ENCODE measurements at regions not wholly inside any gene's neighbourhood (a gene's known extent, or its start where the extent isn't known, plus 50 kb on each side); places are given as distances from the start of the nearest gene placed in this dataset.

DNA sequence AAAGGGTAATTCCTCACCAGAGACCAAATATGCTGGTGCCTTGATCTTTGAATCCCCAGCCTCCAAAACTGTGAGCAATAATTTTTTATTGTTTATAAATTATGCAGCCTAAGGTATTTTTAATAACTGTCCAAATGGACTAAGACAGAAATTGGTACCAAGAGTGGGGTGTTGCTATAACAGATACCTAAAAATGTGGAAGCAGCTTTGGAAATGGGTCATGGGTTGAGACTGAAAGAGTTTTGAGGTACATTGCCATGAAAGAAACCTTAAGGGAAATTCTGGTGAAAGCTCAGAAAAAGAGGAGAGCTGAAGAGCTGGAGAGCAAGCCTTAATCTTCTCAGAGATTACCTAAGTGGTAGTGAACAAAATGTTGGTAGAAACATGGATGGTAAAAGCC is 378.2 kb downstream of the NXPE2 start:
- Mint-ChIP-seq H3K4me1 (ENCODE audit: low read depth) (no peaks in the 10 kb centered on the region), H3K9me3 (ENCODE audit: low read depth) (peaks cover 19% of the 10 kb centered on the region), H3K4me3 (ENCODE audit: unreplicated experiment) (no peak overlapping the region), H3K27me3 (ENCODE audit: low read depth) (peaks cover 18% of the 10 kb centered on the region), H3K27ac (ENCODE audit: unreplicated experiment) (no peak overlapping the region), H3K36me3 (ENCODE audit: low read depth) (peaks cover 4% of the 10 kb centered on the region)
- TF ChIP-seq, protein P1, sequence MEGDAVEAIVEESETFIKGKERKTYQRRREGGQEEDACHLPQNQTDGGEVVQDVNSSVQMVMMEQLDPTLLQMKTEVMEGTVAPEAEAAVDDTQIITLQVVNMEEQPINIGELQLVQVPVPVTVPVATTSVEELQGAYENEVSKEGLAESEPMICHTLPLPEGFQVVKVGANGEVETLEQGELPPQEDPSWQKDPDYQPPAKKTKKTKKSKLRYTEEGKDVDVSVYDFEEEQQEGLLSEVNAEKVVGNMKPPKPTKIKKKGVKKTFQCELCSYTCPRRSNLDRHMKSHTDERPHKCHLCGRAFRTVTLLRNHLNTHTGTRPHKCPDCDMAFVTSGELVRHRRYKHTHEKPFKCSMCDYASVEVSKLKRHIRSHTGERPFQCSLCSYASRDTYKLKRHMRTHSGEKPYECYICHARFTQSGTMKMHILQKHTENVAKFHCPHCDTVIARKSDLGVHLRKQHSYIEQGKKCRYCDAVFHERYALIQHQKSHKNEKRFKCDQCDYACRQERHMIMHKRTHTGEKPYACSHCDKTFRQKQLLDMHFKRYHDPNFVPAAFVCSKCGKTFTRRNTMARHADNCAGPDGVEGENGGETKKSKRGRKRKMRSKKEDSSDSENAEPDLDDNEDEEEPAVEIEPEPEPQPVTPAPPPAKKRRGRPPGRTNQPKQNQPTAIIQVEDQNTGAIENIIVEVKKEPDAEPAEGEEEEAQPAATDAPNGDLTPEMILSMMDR (IDR thresholded peaks at IDR 0.05) = no peak
- DNase-seq (ENCODE audit: low spot score) = no peak

DNA sequence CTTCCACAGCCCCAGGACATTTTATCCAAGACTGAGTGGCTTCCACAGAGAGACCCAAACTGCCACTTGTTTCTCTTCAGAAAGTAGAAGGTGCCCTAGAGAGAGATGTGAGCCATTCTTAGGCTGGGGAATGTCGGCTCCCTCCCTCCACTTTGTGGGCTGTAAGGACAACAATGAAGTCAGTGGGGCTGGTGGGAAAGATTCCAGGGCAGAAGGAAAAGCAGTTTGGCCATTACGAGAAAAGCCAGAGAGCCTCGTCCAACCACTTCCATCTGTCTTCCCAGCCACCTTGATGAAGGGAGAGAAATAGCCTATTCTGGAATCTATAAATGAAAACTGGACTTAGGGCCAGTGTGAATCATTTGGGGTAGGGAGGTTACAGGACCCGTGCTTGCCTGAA is 382.5 kb downstream of the NXPE2 start:
- H3K4me1 Mint-ChIP-seq (ENCODE audit: low read depth) = no peaks in the 10 kb centered on the region
- no peak overlapping the region for H3K27ac Mint-ChIP-seq (ENCODE audit: unreplicated experiment)
- H3K9me3 Mint-ChIP-seq (ENCODE audit: low read depth) = peaks cover 21% of the 10 kb centered on the region
- peaks cover 4% of the 10 kb centered on the region for H3K36me3 Mint-ChIP-seq (ENCODE audit: low read depth)
- H3K4me3 Mint-ChIP-seq (ENCODE audit: unreplicated experiment) = no peak overlapping the region
- TF ChIP-seq, protein P1 (IDR thresholded peaks at IDR 0.05) = no peak
- DNase-seq (ENCODE audit: low spot score) = no peak
- peaks cover 27% of the 10 kb centered on the region for H3K27me3 Mint-ChIP-seq (ENCODE audit: low read depth)

DNA sequence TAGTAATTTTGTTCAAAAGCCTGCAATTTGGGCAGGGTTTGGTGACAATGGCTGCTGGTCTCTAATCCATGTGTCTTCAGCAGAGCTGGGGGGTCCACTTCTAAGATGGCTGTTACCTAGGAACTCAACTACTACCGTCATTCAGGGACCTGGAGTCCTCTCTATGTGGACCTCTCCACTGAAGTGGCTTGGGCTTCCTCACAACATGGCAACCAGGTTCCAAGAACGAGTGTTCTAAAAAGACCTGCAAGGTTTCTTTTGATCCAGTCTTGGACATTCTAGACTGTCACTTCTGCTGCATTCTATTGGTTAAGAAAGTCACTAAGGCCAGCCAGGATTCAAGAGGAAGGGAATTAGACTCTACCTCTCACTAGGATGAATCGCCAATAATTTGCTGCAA is 387.0 kb downstream of the NXPE2 start:
- Mint-ChIP-seq H3K27me3 (ENCODE audit: low read depth) (peaks cover 23% of the 10 kb centered on the region), H3K4me1 (ENCODE audit: low read depth) (no peaks in the 10 kb centered on the region), H3K4me3 (ENCODE audit: unreplicated experiment) (no peak overlapping the region), H3K27ac (ENCODE audit: unreplicated experiment) (no peak overlapping the region), H3K36me3 (ENCODE audit: low read depth) (no peaks in the 10 kb centered on the region), H3K9me3 (ENCODE audit: low read depth) (peaks cover 3% of the 10 kb centered on the region)
- TF ChIP-seq, protein P1 (IDR thresholded peaks at IDR 0.05) = no peak
- DNase-seq (ENCODE audit: low spot score) = no peak

DNA sequence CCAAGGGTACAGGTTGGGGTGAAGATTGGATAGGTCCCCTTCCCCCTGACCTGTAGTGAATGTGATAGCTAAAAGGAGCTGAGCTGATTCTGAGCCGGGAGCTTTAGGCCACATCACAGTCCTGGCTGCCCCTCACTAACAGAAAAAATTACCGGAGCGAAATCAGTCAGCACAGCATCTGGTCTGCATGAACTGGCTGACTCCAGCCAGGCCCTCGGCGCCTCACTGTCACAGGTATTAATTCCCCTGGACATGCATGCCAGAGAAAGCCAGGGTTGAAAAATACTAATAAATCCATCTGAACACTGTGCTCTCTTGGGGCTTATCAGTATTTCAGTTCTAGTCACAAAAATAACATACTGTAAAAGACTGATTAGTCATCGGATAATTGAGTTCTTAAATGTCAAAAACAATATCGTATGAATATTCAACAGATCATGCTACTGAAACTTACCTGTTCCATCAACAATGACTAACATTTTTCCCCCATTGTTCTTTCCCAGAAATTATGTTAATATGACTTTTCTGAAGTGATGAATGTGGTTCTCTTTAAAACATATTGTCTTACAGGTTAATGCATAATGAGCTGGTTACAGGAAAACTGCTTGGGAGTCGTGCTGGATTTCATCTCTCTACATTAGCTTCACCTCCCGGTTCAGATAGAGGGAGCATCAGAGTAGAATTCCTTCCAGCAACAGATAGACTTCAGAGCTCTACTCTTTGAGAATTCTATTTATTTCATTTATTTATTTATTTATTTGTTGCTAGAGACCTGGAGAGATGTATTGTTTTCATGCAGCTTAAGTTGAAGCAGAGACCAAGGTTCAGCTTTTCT is 387.7 kb downstream of the NXPE2 start:
- TF ChIP-seq, protein P1 (IDR thresholded peaks at IDR 0.05) = no peak
- Mint-ChIP-seq H3K4me1 (ENCODE audit: low read depth) (no peaks in the 10 kb centered on the region), H3K4me3 (ENCODE audit: unreplicated experiment) (no peak overlapping the region), H3K27me3 (ENCODE audit: low read depth) (peaks cover 23% of the 10 kb centered on the region), H3K27ac (ENCODE audit: unreplicated experiment) (no peak overlapping the region), H3K9me3 (ENCODE audit: low read depth) (peaks cover 3% of the 10 kb centered on the region), H3K36me3 (ENCODE audit: low read depth) (no peaks in the 10 kb centered on the region)
- no peak for DNase-seq (ENCODE audit: low spot score)

DNA sequence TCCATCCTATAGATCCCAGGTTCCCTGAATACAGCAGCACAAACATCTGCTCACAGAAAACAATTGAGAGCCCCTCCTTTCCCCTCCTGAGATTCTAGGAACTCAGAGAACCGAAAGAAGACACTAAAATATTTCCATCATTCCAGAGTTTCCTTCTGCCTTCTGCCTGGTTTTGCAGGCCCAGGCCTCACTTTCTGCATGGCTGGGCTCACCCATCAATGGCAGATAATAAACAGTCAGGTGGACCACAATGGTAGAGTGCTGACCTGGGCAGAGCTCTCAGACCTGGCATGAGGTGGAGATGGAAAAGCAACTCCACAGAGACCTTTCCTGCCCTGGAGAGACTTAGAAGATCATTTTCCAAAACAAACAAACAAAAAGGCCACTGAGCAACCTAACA is 389.1 kb downstream of the NXPE2 start:
- TF ChIP-seq, protein P1 (IDR thresholded peaks at IDR 0.05) = no peak
- H3K27ac Mint-ChIP-seq (ENCODE audit: unreplicated experiment) = no peak overlapping the region
- no peaks in the 10 kb centered on the region for H3K36me3 Mint-ChIP-seq (ENCODE audit: low read depth)
- peaks cover 3% of the 10 kb centered on the region for H3K9me3 Mint-ChIP-seq (ENCODE audit: low read depth)
- H3K4me3 Mint-ChIP-seq (ENCODE audit: unreplicated experiment) = no peak overlapping the region
- no peaks in the 10 kb centered on the region for H3K4me1 Mint-ChIP-seq (ENCODE audit: low read depth)
- H3K27me3 Mint-ChIP-seq (ENCODE audit: low read depth) = peaks cover 19% of the 10 kb centered on the region
- no peak for DNase-seq (ENCODE audit: low spot score)
